ENCODE measurements at regions not wholly inside any gene's neighbourhood (a gene's known extent, or its start where the extent isn't known, plus 50 kb on each side); places are given as distances from the start of the nearest gene placed in this dataset.

DNA sequence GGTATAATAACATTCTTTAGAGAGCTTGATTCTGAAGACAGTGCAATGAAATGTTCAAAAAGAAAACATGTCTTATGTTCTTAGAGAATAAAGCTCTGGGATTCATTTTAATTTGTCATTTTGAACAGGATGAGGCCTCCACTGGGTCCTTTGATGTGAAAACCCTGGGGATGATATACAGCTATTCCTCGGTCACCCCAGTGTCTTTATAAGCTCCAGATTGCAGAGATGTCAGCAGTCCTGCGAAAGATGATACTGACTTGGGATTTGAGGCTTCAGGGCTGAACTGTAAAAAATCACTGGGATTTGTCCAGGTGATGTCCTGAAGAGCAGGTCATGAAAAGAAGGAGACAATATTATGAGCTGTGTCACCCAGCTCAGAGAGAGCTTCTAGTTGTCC is 529.7 kb upstream of the ZNF608 start:
- Histone ChIP-seq H3K36me3 (no peaks in the 10 kb centered on the region), H3K27me3 (no peaks in the 10 kb centered on the region), H3K9me3 (no peaks in the 10 kb centered on the region), H3K4me3 (no peak overlapping the region), H3K4me1 (peaks cover 0 to 4% (median 0%) of the 10 kb centered on the region in 4 donors), H3K27ac (no peak overlapping the region)
- in situ Hi-C loops (cut with MboI; ENCODE audit: low pct_ligation_motif_present in 1 of 4, low pct_unique_long_range_greater_than_20kb in 1 of 4, low sequenced_read_pairs in 3 of 4), result no loop called here
- 82 to 100% methylated on average over 2 of the region's 2 CpGs for WGBS, 2 donors (ENCODE audit: low coverage in 1 of 2)
- no peak for DNase-seq
- TF ChIP-seq POLR2A (IDR thresholded peaks at IDR 0.05) (no peak), POLR2AphosphoS5 (IDR thresholded peaks at IDR 0.05) (no peak), EP300 (IDR thresholded peaks at IDR 0.05; ENCODE audit: low read depth) (no peak)
- TF ChIP-seq, protein P1, sequence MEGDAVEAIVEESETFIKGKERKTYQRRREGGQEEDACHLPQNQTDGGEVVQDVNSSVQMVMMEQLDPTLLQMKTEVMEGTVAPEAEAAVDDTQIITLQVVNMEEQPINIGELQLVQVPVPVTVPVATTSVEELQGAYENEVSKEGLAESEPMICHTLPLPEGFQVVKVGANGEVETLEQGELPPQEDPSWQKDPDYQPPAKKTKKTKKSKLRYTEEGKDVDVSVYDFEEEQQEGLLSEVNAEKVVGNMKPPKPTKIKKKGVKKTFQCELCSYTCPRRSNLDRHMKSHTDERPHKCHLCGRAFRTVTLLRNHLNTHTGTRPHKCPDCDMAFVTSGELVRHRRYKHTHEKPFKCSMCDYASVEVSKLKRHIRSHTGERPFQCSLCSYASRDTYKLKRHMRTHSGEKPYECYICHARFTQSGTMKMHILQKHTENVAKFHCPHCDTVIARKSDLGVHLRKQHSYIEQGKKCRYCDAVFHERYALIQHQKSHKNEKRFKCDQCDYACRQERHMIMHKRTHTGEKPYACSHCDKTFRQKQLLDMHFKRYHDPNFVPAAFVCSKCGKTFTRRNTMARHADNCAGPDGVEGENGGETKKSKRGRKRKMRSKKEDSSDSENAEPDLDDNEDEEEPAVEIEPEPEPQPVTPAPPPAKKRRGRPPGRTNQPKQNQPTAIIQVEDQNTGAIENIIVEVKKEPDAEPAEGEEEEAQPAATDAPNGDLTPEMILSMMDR (IDR thresholded peaks at IDR 0.05), result no peak
- intact Hi-C loops (cut with DNase I; ENCODE audit: low total_unique reads), result no loop called here

DNA sequence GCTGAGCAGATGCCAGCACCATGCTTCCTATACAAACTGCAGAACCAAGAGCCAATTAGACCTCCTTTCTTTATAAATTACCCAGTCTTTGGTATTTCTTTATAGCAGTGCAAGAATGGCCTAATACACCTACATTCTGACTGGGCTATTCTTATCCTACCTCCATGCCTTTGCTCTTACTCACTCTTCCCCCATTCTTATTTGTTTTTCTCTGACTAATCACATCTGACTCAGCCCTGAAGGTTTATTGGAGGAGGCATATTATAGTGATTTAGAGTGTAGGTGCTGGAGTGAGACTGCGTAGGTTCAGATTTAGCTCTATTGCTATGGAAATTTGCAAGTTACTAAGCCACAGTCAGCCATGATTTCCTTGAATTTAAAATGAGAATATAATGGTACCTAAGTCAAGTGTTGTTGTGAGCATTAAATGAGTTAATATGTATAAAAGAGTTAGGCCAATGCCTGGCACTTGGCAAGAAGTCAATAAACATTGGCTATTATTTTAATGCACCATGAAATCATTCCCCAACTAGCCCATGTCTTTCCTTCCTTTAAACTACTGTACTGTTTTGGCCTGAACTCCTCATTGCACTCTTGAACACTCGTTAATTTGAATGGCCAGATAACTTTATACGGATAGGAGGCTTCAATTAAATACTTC is 531.2 kb upstream of the ZNF608 start:
- no peaks in the 10 kb centered on the region for H3K27me3 ChIP-seq
- no peak overlapping the region for H3K4me3 ChIP-seq
- DNase-seq, result no peak
- no peak overlapping the region for H3K27ac ChIP-seq
- TF ChIP-seq POLR2A (IDR thresholded peaks at IDR 0.05) (no peak), POLR2AphosphoS5 (IDR thresholded peaks at IDR 0.05) (peak in 1 of 3 donors; percentile 41)
- TF ChIP-seq, protein P1 (IDR thresholded peaks at IDR 0.05), result no peak
- peaks cover 0 to 4% (median 0%) of the 10 kb centered on the region in 4 donors for H3K4me1 ChIP-seq
- no peaks in the 10 kb centered on the region for H3K9me3 ChIP-seq
- in situ Hi-C loops (cut with MboI; ENCODE audit: low pct_ligation_motif_present in 1 of 4, low pct_unique_long_range_greater_than_20kb in 1 of 4, low sequenced_read_pairs in 3 of 4), result no loop called here
- intact Hi-C loops (cut with DNase I; ENCODE audit: low total_unique reads), result no loop called here
- no peaks in the 10 kb centered on the region for H3K36me3 ChIP-seq
- 64 to 66% methylated on average over 3 of the region's 3 CpGs for WGBS, 2 donors (ENCODE audit: low coverage in 1 of 2)

DNA sequence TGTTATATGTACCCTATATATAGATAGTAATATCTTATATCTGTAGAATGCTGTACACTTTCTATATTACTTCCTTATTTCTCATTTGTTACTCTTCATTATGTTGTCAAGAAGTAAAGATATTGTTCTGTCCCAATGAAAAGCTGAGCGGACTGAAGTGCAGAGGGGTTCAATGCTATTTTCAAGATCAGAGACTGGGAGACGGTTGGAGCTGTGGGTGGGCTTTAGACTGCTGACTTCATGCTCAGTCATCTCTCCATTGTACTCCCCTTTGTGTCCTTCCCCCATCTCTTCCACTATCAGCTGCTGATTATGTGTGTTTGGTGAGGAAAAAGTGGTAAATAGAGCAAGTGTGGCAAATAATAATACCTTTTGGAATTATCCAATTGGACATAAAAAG is 532.3 kb upstream of the ZNF608 start:
- intact Hi-C loops (cut with DNase I; ENCODE audit: low total_unique reads) (no loop called here), in situ Hi-C loops (cut with MboI; ENCODE audit: low pct_ligation_motif_present in 1 of 4, low pct_unique_long_range_greater_than_20kb in 1 of 4, low sequenced_read_pairs in 3 of 4) (no loop called here)
- Histone ChIP-seq H3K4me3 (no peak overlapping the region), H3K27ac (no peak overlapping the region), H3K9me3 (no peaks in the 10 kb centered on the region), H3K36me3 (no peaks in the 10 kb centered on the region), H3K27me3 (no peaks in the 10 kb centered on the region), H3K4me1 (peaks cover 0 to 4% (median 0%) of the 10 kb centered on the region in 4 donors)
- 94 to 100% methylated on average over 2 of the region's 2 CpGs for WGBS, 2 donors (ENCODE audit: low coverage in 1 of 2)
- TF ChIP-seq POLR2A (IDR thresholded peaks at IDR 0.05), result no peak
- TF ChIP-seq, protein P1 (IDR thresholded peaks at IDR 0.05), result no peak
- no peak for TF ChIP-seq EP300 (IDR thresholded peaks at IDR 0.05; ENCODE audit: low read depth)
- no peak for TF ChIP-seq POLR2AphosphoS5 (IDR thresholded peaks at IDR 0.05)
- no peak for DNase-seq

DNA sequence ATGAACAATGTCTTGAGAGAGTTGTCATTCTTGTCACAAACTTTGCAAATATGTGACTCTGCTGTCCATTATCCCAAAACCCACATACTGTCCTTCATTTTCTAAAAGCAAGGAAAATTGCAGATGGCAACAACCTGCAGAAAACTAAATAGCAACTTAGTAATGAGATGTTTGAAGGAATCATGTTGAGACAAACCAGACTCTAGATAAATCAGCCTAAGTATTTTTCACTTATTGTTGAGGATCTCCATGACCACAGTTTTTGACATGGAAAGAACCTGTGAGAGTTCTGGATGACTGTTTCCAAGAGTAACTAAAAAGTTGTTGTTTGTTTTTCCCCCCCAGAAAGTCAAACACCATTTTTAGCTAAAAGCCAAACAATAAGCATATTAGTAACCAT is 535.2 kb upstream of the ZNF608 start:
- TF ChIP-seq POLR2AphosphoS5 (IDR thresholded peaks at IDR 0.05) (peak in 1 of 3 donors; percentile 30), EP300 (IDR thresholded peaks at IDR 0.05; ENCODE audit: low read depth) (no peak)
- TF ChIP-seq, protein P1 (IDR thresholded peaks at IDR 0.05), result no peak
- H3K4me1 ChIP-seq, result no peaks in the 10 kb centered on the region
- no peaks in the 10 kb centered on the region for H3K9me3 ChIP-seq
- intact Hi-C loops (cut with DNase I; ENCODE audit: low total_unique reads) (no loop called here), in situ Hi-C loops (cut with MboI; ENCODE audit: low pct_ligation_motif_present in 1 of 4, low pct_unique_long_range_greater_than_20kb in 1 of 4, low sequenced_read_pairs in 3 of 4) (no loop called here)
- H3K4me3 ChIP-seq, result no peak overlapping the region
- no peak for DNase-seq
- no peaks in the 10 kb centered on the region for H3K27me3 ChIP-seq
- no peak overlapping the region for H3K27ac ChIP-seq
- no peaks in the 10 kb centered on the region for H3K36me3 ChIP-seq
